ENCODE measurements at regions not wholly inside any gene's neighbourhood (a gene's known extent, or its start where the extent isn't known, plus 50 kb on each side); places are given as distances from the start of the nearest gene placed in this dataset.
A peak's percentile ranks its signal among the peaks of the same experiment; 100 is the strongest.

DNA sequence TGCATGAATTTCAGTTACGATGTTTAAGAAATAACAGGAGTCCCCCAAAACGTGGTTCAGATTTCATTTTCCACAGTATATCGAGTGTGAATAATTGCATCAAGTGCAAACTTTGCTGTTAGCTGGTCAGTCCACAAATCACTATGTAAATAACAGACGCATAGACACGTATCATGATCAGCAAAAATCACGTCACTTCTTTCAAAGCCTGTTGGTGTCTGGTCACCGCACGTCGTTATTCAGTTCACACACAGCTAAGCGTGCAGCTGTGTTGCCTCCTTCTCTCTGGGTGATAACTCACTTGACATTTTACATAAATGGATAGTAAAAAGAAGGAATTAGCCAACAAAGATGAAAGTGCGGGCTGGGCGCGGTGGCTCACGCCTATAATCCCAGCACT is 126.8 kb upstream of the MED13L start:
- DNase-seq (ENCODE audit: low read depth, low spot score): no peak
- CTCF ChIA-PET: no interaction called here
- POLR2A ChIA-PET: no interaction called here
- TF ChIP-seq CTCF (IDR thresholded peaks at IDR 0.05; ENCODE audit: insufficient read depth, low read length, missing control alignments): no peak
- H3K4me3 ChIP-seq (ENCODE audit: low read depth, low read length): no peak overlapping the region

GRCh38 chr12:116404913-116405611 is 127.6 kb upstream of the MED13L start:
- ChIA-PET POLR2A (interaction anchor here (0.6 kb wide), 1 partner anchor 12 kb away, joined by 3 read pairs; no protein-coding TSS in a partner anchor), CTCF (no interaction called here)
- no peak overlapping the region for H3K4me3 ChIP-seq (ENCODE audit: low read depth, low read length)
- no peak for TF ChIP-seq CTCF (IDR thresholded peaks at IDR 0.05; ENCODE audit: insufficient read depth, low read length, missing control alignments)
- no peak for DNase-seq (ENCODE audit: low read depth, low spot score)

DNA sequence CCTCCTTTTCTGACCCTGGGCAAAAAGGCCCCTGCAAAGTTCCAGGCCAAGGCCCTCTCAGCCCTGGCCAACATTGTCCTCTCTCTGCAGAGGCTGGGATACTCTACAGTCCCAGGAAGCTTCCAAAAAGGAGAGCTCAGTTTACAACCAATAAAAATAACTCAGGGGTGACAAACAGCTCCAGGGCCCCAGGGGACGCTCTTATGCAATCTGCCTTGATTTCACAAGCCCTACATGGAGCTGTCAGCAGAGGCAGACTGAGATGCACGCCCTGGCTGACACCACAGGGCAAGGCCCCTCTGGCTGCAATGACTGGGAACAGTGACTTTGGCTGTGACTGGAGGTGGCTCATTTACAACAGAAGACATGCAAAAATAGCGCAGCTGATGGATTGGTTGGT is 129.0 kb upstream of the MED13L start:
- H3K4me3 ChIP-seq (ENCODE audit: low read depth, low read length): no peak overlapping the region
- peak; percentile 52 for DNase-seq (ENCODE audit: low read depth, low spot score)
- POLR2A ChIA-PET: interaction anchor here (0.9 kb wide), 1 partner anchor 10 kb away, joined by 3 read pairs; no protein-coding TSS in a partner anchor
- TF ChIP-seq CTCF (IDR thresholded peaks at IDR 0.05; ENCODE audit: insufficient read depth, low read length, missing control alignments): no peak
- CTCF ChIA-PET: interaction anchor here (0.8 to 1.5 kb wide), 2 partner anchors 8 to 15 kb away, joined by 3 to 4 read pairs; no protein-coding TSS in a partner anchor

DNA sequence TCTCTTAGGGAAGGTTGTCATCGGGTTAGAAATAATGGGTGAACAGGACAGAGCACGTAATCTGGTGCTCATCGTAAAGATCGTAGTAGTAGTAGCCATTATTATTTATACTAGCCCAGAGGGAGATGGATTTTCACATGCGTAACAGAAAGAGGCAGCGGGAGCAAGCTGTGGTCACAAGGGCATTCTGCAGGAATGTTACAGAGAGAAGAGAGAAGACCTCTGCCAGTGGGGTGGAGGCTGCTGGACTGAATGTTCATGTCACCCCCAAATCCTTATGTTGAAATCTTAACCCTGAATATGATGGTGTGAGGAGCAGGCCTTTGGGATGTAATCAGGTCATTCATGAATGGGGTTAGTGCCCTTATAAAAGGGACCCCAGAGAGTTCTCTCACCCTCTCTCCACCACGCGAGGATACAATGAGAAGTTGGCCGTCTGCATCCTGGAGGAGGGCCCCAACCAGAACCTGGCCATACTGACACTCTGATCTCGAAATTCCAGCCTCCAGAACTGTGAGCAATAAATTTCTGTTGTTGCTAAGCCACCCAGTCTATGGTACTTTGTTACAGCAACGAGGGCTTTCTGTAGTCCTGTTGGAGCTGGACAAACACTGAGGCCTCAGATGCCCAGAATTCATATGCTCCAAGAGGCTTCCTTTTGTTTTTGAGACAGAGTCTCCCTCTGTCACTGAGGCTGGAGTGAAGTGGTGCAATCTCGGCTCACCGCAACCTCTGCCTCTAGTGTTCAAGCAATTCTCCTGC is 131.2 kb upstream of the MED13L start:
- ChIA-PET POLR2A (no interaction called here), CTCF (interaction anchor here (1.3 to 2.3 kb wide), 2 partner anchors 12 to 411 kb away, joined by 4 to 5 read pairs; no protein-coding TSS in a partner anchor)
- DNase-seq (ENCODE audit: low read depth, low spot score): no peak
- TF ChIP-seq CTCF (IDR thresholded peaks at IDR 0.05; ENCODE audit: insufficient read depth, low read length, missing control alignments): no peak
- H3K4me3 ChIP-seq (ENCODE audit: low read depth, low read length): no peak overlapping the region

DNA sequence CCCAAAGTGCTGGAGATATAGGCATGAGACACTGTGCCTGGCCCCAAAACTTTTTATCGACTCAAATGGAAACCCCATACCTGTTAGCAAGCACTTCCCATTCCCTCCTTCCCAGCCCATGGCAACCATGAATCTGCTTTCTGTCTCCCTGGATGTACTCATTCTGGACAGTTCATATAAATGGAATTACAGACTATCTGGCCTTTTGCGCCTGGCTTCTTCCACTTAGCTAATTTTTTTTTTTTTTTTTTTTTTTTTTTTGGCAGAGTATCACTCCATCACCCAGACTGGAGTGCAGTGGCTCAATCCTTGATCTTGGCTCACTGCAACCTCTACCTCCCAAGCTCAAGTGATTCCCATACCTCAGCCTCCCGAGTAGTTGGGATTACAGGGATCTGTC is 134.5 kb upstream of the MED13L start:
- no peak for TF ChIP-seq CTCF (IDR thresholded peaks at IDR 0.05; ENCODE audit: insufficient read depth, low read length, missing control alignments)
- POLR2A ChIA-PET: no interaction called here
- no peak for DNase-seq (ENCODE audit: low read depth, low spot score)
- CTCF ChIA-PET: interaction anchor here (3.0 kb wide), 1 partner anchor 11 kb away, joined by 12 read pairs; no protein-coding TSS in a partner anchor
- H3K4me3 ChIP-seq (ENCODE audit: low read depth, low read length): no peak overlapping the region

GRCh38 chr12:116414891-116415290 is 137.4 kb upstream of the MED13L start:
- no peak overlapping the region for H3K4me3 ChIP-seq (ENCODE audit: low read depth, low read length)
- TF ChIP-seq CTCF (IDR thresholded peaks at IDR 0.05; ENCODE audit: insufficient read depth, low read length, missing control alignments): no peak
- ChIA-PET POLR2A (no interaction called here), CTCF (interaction anchor here (1.1 kb wide), 1 partner anchor 295 kb away, joined by 3 read pairs; no protein-coding TSS in a partner anchor)
- no peak for DNase-seq (ENCODE audit: low read depth, low spot score)

Data from AG04449 (cell line).